ENCODE measurements at regions not wholly inside any gene's neighbourhood (a gene's known extent, or its start where the extent isn't known, plus 50 kb on each side); places are given as distances from the start of the nearest gene placed in this dataset.

GRCh38 chr10:123581656-123582055 is 84.5 kb upstream of the GPR26 start:
- no peak for FAIRE-seq

GRCh38 chr10:123582084-123582989 is 83.8 kb upstream of the GPR26 start:
- FAIRE-seq = peak; percentile 65

GRCh38 chr10:123583639-123584418 is 82.3 kb upstream of the GPR26 start:
- FAIRE-seq = no peak

GRCh38 chr10:123584419-123584775 is 81.8 kb upstream of the GPR26 start:
- FAIRE-seq = no peak

GRCh38 chr10:123585477-123586445 is 80.4 kb upstream of the GPR26 start:
- no peak for FAIRE-seq

- FAIRE-seq = no peak
These were observed 79.0 kb upstream of the GPR26 start for GRCh38 chr10:123587110-123587509.

- FAIRE-seq = no peak
These were observed 77.7 kb upstream of the GPR26 start for GRCh38 chr10:123588386-123588914.

- FAIRE-seq = no peak
These were observed 70.5 kb upstream of the GPR26 start for GRCh38 chr10:123595661-123596060.

GRCh38 chr10:123597676-123598075 is 68.5 kb upstream of the GPR26 start:
- FAIRE-seq = no peak

GRCh38 chr10:123599366-123599849 is 66.7 kb upstream of the GPR26 start:
- no peak for FAIRE-seq

GRCh38 chr10:123600177-123600576 is 66.0 kb upstream of the GPR26 start:
- no peak for FAIRE-seq

- FAIRE-seq = no peak
These were observed 63.0 kb upstream of the GPR26 start for GRCh38 chr10:123603130-123603529.

- FAIRE-seq = no peak
These were observed 61.6 kb upstream of the GPR26 start for GRCh38 chr10:123604506-123604905.

- no peak for FAIRE-seq
These were observed 60.1 kb upstream of the GPR26 start for GRCh38 chr10:123606006-123606405.

GRCh38 chr10:123606955-123607354 is 59.2 kb upstream of the GPR26 start:
- FAIRE-seq = no peak

- FAIRE-seq = no peak
These were observed 58.8 kb upstream of the GPR26 start for GRCh38 chr10:123607386-123607785.

- no peak for FAIRE-seq
These were observed 58.1 kb upstream of the GPR26 start for GRCh38 chr10:123608047-123608446.

- FAIRE-seq = no peak
These were observed 54.9 kb upstream of the GPR26 start for GRCh38 chr10:123611243-123611642.

- FAIRE-seq = no peak
These were observed 54.3 kb upstream of the GPR26 start for GRCh38 chr10:123611876-123612275.

- FAIRE-seq = no peak
These were observed 52.8 kb upstream of the GPR26 start for GRCh38 chr10:123613346-123613850.

- no peak for FAIRE-seq
These were observed 51.3 kb upstream of the GPR26 start for GRCh38 chr10:123614888-123615287.
